ENCODE measurements at regions not wholly inside any gene's neighbourhood (a gene's known extent, or its start where the extent isn't known, plus 50 kb on each side); places are given as distances from the start of the nearest gene placed in this dataset.

DNA sequence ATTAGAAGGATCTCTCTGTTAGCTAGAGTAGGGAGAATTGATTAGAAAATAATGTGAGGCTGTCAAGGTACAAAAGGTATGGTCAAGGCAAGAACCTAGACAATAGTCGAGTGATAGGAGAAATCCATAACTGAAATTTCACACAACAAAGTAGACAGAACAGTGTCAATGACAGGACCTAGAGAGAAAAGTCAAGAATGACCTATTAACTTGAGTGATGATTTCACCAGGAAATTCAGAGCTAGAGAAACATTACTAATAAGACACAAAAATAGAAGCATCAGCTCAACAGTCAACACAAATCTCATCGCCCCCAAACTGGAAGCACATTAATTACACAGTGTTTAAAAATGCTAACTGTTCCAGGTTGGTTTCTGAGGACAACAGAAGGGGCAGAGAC, 532.4 kb downstream of the CDH10 start:
- no peak overlapping the region for H2AFZ ChIP-seq (ENCODE audit: low read length)
- ChIA-PET CTCF (ENCODE audit: low intra/inter-chr PET ratio, low total read pairs) (no interaction called here), POLR2A (no interaction called here)
- intact Hi-C loops (cut with micrococcal nuclease; ENCODE audit: unreplicated experiment) (loop anchor here (5.0 kb wide), 1 partner anchor 905 kb away; no protein-coding TSS in a partner anchor), in situ Hi-C loops (cut with HindIII; ENCODE audit: extremely low pct_ligation_motif_present, low pct_unique_long_range_greater_than_20kb) (no loop called here)
- no peak overlapping the region for H3K4me3 ChIP-seq (replicated peaks in 1 of 3; ENCODE audit: insufficient read depth in 1 of 3, low read depth in 2 of 3, low read length in 3 of 3)
- no peak overlapping the region for H3K4me2 ChIP-seq (ENCODE audit: low read depth, low read length)
- ATAC-seq = no peak
- no peaks in the 10 kb centered on the region for H3K9me3 ChIP-seq (ENCODE audit: low read length)
- no peaks in the 10 kb centered on the region for H3K4me1 ChIP-seq (ENCODE audit: insufficient read depth, low read length)
- no peaks in the 10 kb centered on the region for H3K27me3 ChIP-seq (ENCODE audit: control insufficient read depth in 1 of 2, insufficient read depth in 2 of 2, low read length in 2 of 2)
- BruUV-seq (replicated peaks) = no TSS peak
- FAIRE-seq = no peak
- H3K9ac ChIP-seq (ENCODE audit: insufficient read depth, low read depth, low read length) = no peak overlapping the region
- H3K27ac ChIP-seq (ENCODE audit: extremely low read length, insufficient read depth, low read length) = no peak overlapping the region
- no peaks in the 10 kb centered on the region for H3K36me3 ChIP-seq (replicated peaks in 1 of 2; ENCODE audit: control insufficient read depth in 1 of 2, insufficient read depth in 2 of 2, low read length in 2 of 2)
- no peaks in the 10 kb centered on the region for H4K20me1 ChIP-seq (ENCODE audit: insufficient read depth, low read length)
- no peak for DNase-seq (ENCODE audit: low spot score)
- H3K79me2 ChIP-seq (ENCODE audit: insufficient read depth, low read length) = no peaks in the 10 kb centered on the region
- WGBS (ENCODE audit: low lambda C conversion rate) = 0% methylated on average over 2 of the region's 2 CpGs
- TF ChIP-seq NONO (IDR thresholded peaks at IDR 0.05) = no peak
- no peak for TF ChIP-seq NONO (CRISPR knock-in tag; conservative IDR thresholded peaks at IDR 0.05)
- no peak for TF ChIP-seq PHB2 (IDR thresholded peaks at IDR 0.05; ENCODE audit: partially characterized antibody)
- TF ChIP-seq FOXP1 (IDR thresholded peaks at IDR 0.05) = no peak
- TF ChIP-seq FOXP1 (CRISPR knock-in tag; IDR thresholded peaks at IDR 0.05) = no peak
- no peak for TF ChIP-seq DPF2 (CRISPR knock-in tag; IDR thresholded peaks at IDR 0.05; ENCODE audit: borderline replicate concordance, low read depth)
- TF ChIP-seq, protein P1, sequence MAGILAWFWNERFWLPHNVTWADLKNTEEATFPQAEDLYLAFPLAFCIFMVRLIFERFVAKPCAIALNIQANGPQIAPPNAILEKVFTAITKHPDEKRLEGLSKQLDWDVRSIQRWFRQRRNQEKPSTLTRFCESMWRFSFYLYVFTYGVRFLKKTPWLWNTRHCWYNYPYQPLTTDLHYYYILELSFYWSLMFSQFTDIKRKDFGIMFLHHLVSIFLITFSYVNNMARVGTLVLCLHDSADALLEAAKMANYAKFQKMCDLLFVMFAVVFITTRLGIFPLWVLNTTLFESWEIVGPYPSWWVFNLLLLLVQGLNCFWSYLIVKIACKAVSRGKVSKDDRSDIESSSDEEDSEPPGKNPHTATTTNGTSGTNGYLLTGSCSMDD (CRISPR knock-in tag; IDR thresholded peaks at IDR 0.05) = no peak
- TF ChIP-seq, protein P2, sequence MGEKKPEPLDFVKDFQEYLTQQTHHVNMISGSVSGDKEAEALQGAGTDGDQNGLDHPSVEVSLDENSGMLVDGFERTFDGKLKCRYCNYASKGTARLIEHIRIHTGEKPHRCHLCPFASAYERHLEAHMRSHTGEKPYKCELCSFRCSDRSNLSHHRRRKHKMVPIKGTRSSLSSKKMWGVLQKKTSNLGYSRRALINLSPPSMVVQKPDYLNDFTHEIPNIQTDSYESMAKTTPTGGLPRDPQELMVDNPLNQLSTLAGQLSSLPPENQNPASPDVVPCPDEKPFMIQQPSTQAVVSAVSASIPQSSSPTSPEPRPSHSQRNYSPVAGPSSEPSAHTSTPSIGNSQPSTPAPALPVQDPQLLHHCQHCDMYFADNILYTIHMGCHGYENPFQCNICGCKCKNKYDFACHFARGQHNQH (CRISPR knock-in tag; IDR thresholded peaks at IDR 0.05) = no peak
- TF ChIP-seq, protein P3, sequence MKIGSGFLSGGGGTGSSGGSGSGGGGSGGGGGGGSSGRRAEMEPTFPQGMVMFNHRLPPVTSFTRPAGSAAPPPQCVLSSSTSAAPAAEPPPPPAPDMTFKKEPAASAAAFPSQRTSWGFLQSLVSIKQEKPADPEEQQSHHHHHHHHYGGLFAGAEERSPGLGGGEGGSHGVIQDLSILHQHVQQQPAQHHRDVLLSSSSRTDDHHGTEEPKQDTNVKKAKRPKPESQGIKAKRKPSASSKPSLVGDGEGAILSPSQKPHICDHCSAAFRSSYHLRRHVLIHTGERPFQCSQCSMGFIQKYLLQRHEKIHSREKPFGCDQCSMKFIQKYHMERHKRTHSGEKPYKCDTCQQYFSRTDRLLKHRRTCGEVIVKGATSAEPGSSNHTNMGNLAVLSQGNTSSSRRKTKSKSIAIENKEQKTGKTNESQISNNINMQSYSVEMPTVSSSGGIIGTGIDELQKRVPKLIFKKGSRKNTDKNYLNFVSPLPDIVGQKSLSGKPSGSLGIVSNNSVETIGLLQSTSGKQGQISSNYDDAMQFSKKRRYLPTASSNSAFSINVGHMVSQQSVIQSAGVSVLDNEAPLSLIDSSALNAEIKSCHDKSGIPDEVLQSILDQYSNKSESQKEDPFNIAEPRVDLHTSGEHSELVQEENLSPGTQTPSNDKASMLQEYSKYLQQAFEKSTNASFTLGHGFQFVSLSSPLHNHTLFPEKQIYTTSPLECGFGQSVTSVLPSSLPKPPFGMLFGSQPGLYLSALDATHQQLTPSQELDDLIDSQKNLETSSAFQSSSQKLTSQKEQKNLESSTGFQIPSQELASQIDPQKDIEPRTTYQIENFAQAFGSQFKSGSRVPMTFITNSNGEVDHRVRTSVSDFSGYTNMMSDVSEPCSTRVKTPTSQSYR (CRISPR knock-in tag; IDR thresholded peaks at IDR 0.05; ENCODE audit: borderline replicate concordance) = no peak
- no peak for TF ChIP-seq TBL1XR1 (IDR thresholded peaks at IDR 0.05; ENCODE audit: borderline replicate concordance, low read length, partially characterized antibody)
- no peak for TF ChIP-seq FOSL1 (CRISPR knock-in tag; IDR thresholded peaks at IDR 0.05; ENCODE audit: borderline replicate concordance)
- TF ChIP-seq PAX8 (CRISPR knock-in tag; IDR thresholded peaks at IDR 0.05; ENCODE audit: borderline replicate concordance) = no peak
- TF ChIP-seq ZNF124 (CRISPR knock-in tag; IDR thresholded peaks at IDR 0.05) = no peak

Data from HepG2 (cell line).